ENCODE measurements at regions not wholly inside any gene's neighbourhood (a gene's known extent, or its start where the extent isn't known, plus 50 kb on each side); places are given as distances from the start of the nearest gene placed in this dataset.

GRCh38 chr11:12599408-12600143 is 74.6 kb upstream of the TEAD1 start (continued):
- peak; percentile 81; the same call in 1 of the 2 replicates for TF ChIP-seq ZNF710 (CRISPR knock-in tag; IDR thresholded peaks at IDR 0.05; ENCODE audit: borderline replicate concordance)
- peak; percentile 87; the same call in 1 of the 2 replicates for TF ChIP-seq ZNF543 (CRISPR knock-in tag; IDR thresholded peaks at IDR 0.05)
- TF ChIP-seq PLSCR1 (CRISPR knock-in tag; IDR thresholded peaks at IDR 0.05; ENCODE audit: borderline replicate concordance) = no peak
- TF ChIP-seq KDM6A (CRISPR knock-in tag; IDR thresholded peaks at IDR 0.05; ENCODE audit: low read depth) = peak; percentile 40; the same call in 1 of the 2 replicates
- TF ChIP-seq ZNF775 (CRISPR knock-in tag; IDR thresholded peaks at IDR 0.05; ENCODE audit: borderline replicate concordance) = no peak
- TF ChIP-seq ZUFSP (CRISPR knock-in tag; IDR thresholded peaks at IDR 0.05; ENCODE audit: borderline replicate concordance) = no peak
- TF ChIP-seq ZNF770 (CRISPR knock-in tag; IDR thresholded peaks at IDR 0.05) = peak; percentile 82
- TF ChIP-seq MIER2 (CRISPR knock-in tag; IDR thresholded peaks at IDR 0.05) = peak; percentile 86
- 0 out of 4 replicates have a peak, but pooled peaks of 1 of the 2 experiments have one; percentile 15 for TF ChIP-seq REST (IDR thresholded peaks at IDR 0.05; ENCODE audit: borderline replicate concordance in 1 of 2, low read depth in 1 of 2, low read length in 2 of 2)
- TF ChIP-seq MAZ (IDR thresholded peaks at IDR 0.05; ENCODE audit: borderline replicate concordance, low read depth, low read length) = no peak
- peak; percentile 79 for TF ChIP-seq MAZ (CRISPR knock-in tag; IDR thresholded peaks at IDR 0.05; ENCODE audit: low read depth)
- TF ChIP-seq IRF2 (CRISPR knock-in tag; IDR thresholded peaks at IDR 0.05) = peak; percentile 90
- TF ChIP-seq PRDM15 (CRISPR knock-in tag; IDR thresholded peaks at IDR 0.05) = no peak

Data from HepG2 (cell line).